NOMO-1 treated with dmso at 0.1 percent for 144 hours (cell line): ENCODE measurements at regions not wholly inside any gene's neighbourhood (a gene's known extent, or its start where the extent isn't known, plus 50 kb on each side); places are given as distances from the start of the nearest gene placed in this dataset.
"Not testable (repeated sequence)": the region's sequence is repeated elsewhere in the genome, so short reads cannot be mapped to it uniquely, and the experiment has no call there.

ENCODE experiments used
- DNase-seq: peaks from one replicate; lab custom pipeline; 2025; ENCODE audit not compliant: unreplicated experiment; lab: John Stamatoyannopoulos, UW

- DNase-seq, result peak; percentile 44
These were observed 1600.5 kb upstream of the SEL1L start for GRCh38 chr14:83133981-83134645.

- no peak for DNase-seq
These were observed 1607.1 kb upstream of the SEL1L start for GRCh38 chr14:83140756-83141155.

GRCh38 chr14:83147006-83147405, 1613.4 kb upstream of the SEL1L start:
- no peak for DNase-seq

- DNase-seq, result no peak
These were observed 1617.9 kb upstream of the SEL1L start for GRCh38 chr14:83151571-83151970.

DNA sequence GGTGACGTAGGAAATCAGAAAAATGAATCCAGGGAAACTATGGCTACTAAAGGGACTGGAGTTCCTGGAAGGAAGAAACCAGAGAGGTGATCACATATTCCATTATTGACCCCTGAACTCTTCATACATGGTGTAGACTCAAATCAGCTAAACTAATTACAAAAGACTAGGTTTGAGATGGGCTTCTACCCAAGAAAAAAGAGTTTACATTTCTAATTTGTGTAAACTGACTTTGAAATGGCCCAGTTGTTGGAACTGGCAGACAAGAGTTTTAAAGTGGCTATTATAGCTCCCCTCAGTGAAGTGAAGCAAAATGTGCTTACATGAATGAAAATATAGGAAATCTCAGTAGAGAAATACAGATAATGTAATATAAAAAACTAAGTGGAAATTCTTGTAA, 1619.4 kb upstream of the SEL1L start:
- DNase-seq, result no peak

- no peak for DNase-seq
These were observed 1628.8 kb upstream of the SEL1L start for GRCh38 chr14:83162361-83162929.

DNA sequence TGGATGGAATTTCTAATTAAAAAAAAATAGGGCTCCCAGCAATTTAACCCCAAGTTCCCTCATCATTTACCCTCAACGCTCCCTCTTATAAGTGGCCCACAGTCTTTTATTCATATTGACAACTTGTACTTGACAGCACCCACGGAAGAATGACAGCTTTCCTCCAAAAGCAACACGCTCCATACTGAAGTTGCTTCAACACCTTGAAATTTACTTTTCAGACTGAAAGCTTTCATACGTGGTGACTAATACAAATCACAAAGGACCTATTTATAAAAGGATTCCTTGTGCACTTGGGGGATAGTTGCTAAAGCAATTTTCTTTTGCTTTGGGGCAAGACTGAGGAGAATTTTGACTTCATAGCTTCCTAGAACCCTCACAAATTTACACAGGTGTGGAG, 1629.4 kb upstream of the SEL1L start:
- no peak for DNase-seq

- no peak for DNase-seq
These were observed 1630.4 kb upstream of the SEL1L start for GRCh38 chr14:83164016-83164415.

DNA sequence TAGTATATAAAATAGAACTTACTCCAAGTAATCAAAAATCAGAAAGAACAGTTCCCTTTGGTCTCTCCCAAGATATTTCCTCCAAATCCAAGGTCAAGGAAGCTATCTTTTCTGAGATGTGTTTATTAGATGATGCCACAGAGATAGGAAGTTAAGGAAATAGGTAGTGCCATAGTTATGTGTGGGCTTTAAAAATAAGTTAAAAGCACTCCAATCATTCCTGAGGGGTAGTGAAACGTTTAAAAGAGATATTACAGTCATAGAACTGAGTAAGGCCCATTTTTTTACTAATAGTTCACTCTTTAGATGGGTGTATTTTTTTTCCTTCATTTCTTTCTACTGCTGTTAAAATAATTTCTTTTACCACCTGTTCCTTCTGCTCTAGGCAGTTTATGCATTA, 1630.9 kb upstream of the SEL1L start:
- no peak for DNase-seq

DNA sequence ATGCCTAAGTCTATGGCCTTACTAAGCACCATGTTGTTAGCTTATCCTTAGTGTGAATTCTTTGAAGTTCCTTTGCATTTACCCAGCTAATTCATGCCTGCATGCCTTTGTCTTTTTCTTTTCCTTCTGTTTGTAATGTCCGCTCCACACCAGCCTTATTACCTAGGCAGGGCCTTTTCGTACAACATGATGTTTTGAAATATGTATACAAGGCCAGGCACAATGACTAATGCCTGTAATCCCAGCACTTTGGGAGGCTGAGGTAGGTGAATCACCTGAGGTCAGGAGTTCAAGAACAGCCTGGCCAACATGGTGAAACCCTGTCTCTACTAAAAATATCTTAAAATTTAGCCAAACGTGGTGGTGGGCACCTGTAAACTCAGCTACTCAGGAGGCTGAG, 1636.5 kb upstream of the SEL1L start:
- DNase-seq, result no peak

DNA sequence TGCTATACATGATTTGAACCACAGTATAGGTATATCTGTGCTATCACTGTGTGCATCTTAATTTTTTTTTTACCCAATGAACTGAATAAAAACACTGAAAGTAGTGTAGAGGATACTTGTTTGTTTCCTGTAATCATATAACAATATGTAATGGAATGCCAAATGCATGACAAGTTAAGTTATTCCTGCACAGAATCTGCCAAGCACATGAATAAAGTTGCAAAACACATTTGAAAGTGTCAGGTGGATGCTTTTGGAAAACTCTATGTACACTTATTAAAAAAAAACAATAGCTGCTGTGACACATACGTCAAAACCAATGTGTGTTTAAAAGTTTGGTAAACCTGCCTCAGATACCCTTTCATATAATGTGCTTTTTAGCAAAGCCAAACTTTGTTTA, 1638.1 kb upstream of the SEL1L start:
- no peak for DNase-seq

GRCh38 chr14:83172363-83172762, 1638.7 kb upstream of the SEL1L start:
- DNase-seq, result no peak

DNA sequence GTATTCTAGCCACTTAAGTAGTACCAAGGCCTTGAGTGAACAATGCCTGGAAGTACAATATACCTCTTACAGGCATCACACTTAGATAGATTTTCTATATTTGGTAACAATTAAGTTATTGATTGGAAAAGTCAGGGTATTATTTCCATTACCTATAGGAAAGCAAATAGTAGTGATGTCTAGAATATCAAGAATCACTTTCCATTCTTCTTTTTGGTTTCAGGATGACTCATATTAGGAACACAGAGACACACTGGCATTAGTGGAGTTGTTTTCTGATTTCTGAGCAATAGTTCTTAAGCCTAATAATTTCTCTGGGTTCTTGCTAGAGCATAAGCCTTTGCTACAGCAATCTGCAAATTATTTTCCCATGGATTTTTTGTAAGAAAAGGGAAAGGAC, 1640.0 kb upstream of the SEL1L start:
- DNase-seq, result no peak

DNA sequence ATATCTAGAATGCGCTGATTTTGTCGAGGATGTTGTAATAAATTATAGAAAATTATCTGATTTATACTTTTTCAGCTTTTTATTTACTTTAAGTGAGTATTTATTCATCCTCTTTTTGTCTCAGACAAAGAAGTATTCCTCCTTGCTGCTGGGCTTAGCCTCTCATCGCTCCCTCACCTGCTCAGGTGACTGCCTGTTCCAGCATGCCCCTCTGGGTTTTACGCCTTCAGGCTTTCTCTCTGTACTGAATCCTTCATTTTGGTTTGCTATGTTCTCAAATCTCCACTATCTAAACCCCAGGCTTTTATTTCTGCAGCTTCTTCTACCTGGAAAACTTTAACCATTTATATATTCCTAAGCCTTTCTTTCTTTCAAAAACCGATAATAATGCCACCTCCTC, 1650.9 kb upstream of the SEL1L start:
- no peak for DNase-seq

DNA sequence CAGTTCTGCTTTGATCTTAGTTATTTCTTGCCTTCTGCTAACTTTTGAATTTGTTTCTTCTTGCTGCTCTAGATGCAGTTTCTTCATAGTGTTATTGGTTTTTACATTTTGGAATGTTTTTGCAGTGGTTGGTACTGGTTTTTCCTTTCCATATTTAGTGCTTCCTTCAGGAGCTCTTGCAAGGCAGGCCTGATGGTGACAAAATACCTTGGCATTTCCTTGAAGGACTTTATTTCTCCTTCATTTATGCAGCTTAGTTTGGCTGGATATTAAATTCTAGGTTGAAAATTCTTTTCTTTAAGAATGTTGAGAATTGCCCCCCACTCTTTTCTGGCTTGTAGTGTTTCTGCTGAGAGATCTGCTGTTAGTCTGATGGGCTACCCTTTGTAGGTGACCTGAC, 1654.7 kb upstream of the SEL1L start:
- DNase-seq, result not testable (repeated sequence)

GRCh38 chr14:83196236-83196635, 1662.6 kb upstream of the SEL1L start:
- peak; percentile 21 for DNase-seq

- no peak for DNase-seq
These were observed 1663.6 kb upstream of the SEL1L start for GRCh38 chr14:83197271-83197670.

GRCh38 chr14:83207550-83207949, 1673.9 kb upstream of the SEL1L start:
- DNase-seq, result no peak

- no peak for DNase-seq
These were observed 1674.7 kb upstream of the SEL1L start for GRCh38 chr14:83208341-83208740.

DNA sequence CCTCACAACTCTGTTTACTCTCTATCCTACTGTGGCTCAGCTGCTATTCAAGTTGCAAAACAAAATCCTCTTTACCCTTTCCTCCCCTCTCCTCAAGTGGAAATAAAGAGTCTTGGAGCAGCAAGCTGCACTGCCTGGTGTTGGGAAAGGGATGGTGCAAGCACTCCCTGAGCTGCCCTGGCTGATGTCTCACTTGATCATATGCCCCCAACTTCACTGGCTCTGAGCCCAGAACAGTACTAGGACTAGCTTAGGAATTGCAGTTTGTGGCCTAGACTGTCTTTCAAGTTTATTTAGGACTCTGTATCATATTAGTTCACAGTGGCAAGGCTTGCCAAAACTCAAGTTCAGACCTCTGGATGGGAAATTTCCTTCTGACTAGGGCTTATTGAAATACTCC, 1683.8 kb upstream of the SEL1L start:
- no peak for DNase-seq

DNA sequence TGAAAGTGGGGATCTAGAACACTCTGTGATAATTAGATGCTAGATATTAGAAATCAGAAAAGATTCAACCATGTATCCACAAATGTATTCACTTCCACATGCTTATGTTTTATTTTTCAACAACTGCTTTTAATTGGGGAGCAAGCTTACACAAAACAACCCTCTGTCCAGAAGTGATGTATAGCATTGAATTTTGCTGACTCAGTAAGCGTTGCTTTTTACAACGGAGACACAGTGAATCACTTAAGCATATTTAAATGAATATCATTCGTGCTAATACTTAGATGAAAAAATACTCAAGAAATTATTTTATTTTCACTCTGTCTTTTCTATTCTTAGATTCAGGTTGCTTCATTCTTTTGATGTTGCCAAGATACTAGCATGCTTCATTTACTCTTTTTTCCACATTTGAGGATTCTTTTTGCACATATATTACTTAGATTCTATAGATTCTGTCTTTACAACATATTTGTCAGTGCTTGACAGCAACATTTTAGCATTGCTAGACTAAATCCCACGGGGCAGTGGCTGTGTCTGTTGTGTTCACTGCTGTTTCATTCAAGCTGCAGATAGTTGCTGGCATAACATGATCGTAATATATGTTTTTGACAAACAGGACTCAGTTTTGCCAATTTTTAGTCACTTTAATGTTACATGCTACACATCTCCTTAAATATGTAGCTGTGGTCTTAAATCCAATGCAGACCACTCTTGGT, 1714.4 kb upstream of the SEL1L start:
- DNase-seq, result no peak

DNA sequence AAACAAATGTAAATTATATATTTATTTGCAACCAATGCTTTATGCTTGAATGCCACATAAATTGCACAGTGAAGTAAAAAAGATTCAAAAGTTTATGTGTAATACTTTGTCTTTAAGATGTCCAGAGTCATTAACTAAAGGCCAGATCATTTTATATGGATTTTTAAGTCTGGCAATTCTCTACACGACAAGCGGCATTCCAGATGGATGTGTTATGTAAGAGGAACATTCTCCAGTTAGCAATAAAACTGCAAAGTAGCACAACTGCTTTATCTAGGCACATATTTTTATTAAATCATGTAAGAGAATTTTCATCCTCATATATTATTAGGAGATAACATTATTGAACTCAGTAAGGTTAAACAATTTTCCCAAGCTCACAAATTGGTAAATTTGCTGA, 1717.7 kb upstream of the SEL1L start:
- no peak for DNase-seq

DNA sequence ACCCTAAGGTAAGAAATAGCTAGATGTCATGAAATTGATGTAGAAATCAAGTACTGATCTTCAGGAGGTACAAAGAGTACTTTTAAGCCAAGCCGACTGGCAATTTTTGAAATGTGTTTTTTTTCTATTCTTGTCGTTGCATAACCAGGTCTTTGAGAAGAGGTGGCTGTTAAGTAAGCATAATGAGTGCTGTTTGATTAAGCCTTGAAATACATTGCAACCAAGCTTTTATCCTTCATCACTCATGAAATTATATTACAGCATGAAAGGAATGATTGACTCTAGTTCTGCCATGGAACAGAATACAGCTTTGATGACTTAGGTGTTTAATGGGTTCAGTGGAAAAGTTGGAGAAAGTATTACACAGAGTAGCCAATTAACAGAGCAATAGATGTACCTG, 1720.2 kb upstream of the SEL1L start:
- no peak for DNase-seq
